CD4-positive, alpha-beta T cell treated with Interleukin-12 subunit alpha and Interleukin-12 subunit beta, for 1 hour (primary cell): ENCODE measurements at regions not wholly inside any gene's neighbourhood (a gene's known extent, or its start where the extent isn't known, plus 50 kb on each side); places are given as distances from the start of the nearest gene placed in this dataset.

ENCODE experiments used
- DNase-seq: peaks from one replicate; pipeline ENCODE4 v3.0.0-alpha.2; 2020

GRCh38 chr6:92806254-92806653, 613.1 kb downstream of the EPHA7 start:
- no peak for DNase-seq

- no peak for DNase-seq
These were observed 628.0 kb downstream of the EPHA7 start for GRCh38 chr6:92791403-92791802.

- no peak for DNase-seq
These were observed 629.0 kb downstream of the EPHA7 start for GRCh38 chr6:92790381-92790780.

GRCh38 chr6:92784235-92784634, 635.1 kb downstream of the EPHA7 start:
- no peak for DNase-seq

- no peak for DNase-seq
These were observed 639.6 kb downstream of the EPHA7 start for GRCh38 chr6:92779746-92780145.

- no peak for DNase-seq
These were observed 642.1 kb downstream of the EPHA7 start for GRCh38 chr6:92777146-92777740.

- DNase-seq = no peak
These were observed 648.8 kb downstream of the EPHA7 start for GRCh38 chr6:92770540-92770939.

GRCh38 chr6:92767101-92767500, 652.3 kb downstream of the EPHA7 start:
- no peak for DNase-seq

GRCh38 chr6:92763680-92764079, 655.7 kb downstream of the EPHA7 start:
- no peak for DNase-seq

GRCh38 chr6:92763274-92763584, 656.1 kb downstream of the EPHA7 start:
- no peak for DNase-seq

- DNase-seq = no peak
These were observed 656.7 kb downstream of the EPHA7 start for GRCh38 chr6:92762443-92763273.

- DNase-seq = no peak
These were observed 660.2 kb downstream of the EPHA7 start for GRCh38 chr6:92759178-92759577.

GRCh38 chr6:92757925-92758324, 661.4 kb downstream of the EPHA7 start:
- DNase-seq = no peak

- no peak for DNase-seq
These were observed 662.4 kb downstream of the EPHA7 start for GRCh38 chr6:92756912-92757311.

- no peak for DNase-seq
These were observed 665.4 kb downstream of the EPHA7 start for GRCh38 chr6:92753956-92754355.

- no peak for DNase-seq
These were observed 667.2 kb downstream of the EPHA7 start for GRCh38 chr6:92752114-92752513.

GRCh38 chr6:92748131-92748530, 671.2 kb downstream of the EPHA7 start:
- DNase-seq = no peak

- no peak for DNase-seq
These were observed 681.4 kb downstream of the EPHA7 start for GRCh38 chr6:92737983-92738382.

- no peak for DNase-seq
These were observed 695.9 kb downstream of the EPHA7 start for GRCh38 chr6:92723390-92723931.

GRCh38 chr6:92719773-92720172, 699.6 kb downstream of the EPHA7 start:
- DNase-seq = no peak

- DNase-seq = no peak
These were observed 702.7 kb downstream of the EPHA7 start for GRCh38 chr6:92716638-92717037.

GRCh38 chr6:92715991-92716390, 703.4 kb downstream of the EPHA7 start:
- no peak for DNase-seq

GRCh38 chr6:92714346-92714745, 705.0 kb downstream of the EPHA7 start:
- no peak for DNase-seq

GRCh38 chr6:92710048-92710447, 709.3 kb downstream of the EPHA7 start:
- DNase-seq = no peak

- no peak for DNase-seq
These were observed 710.4 kb downstream of the EPHA7 start for GRCh38 chr6:92708945-92709344.
